Breast epithelium (tissue), 3 donors: ENCODE measurements at regions not wholly inside any gene's neighbourhood (a gene's known extent, or its start where the extent isn't known, plus 50 kb on each side); places are given as distances from the start of the nearest gene placed in this dataset.

Experiments used
- CTCF ChIP-seq, 3 donors: fragments of 450-650 bp; IDR thresholded peaks; one replicate each; pipeline ENCODE4 v1.5.1; 2016 to 2017; ENCODE audit warnings: antibody characterized with exemption in 3 of 3, mild to moderate bottlenecking in 3 of 3, moderate library complexity in 3 of 3
- POLR2A ChIP-seq: fragments of 450-650 bp; IDR thresholded peaks from one replicate; pipeline ENCODE4 v1.6.1; 2016; ENCODE audit warnings: antibody characterized with exemption, mild to moderate bottlenecking, moderate library complexity
- POLR2AphosphoS5 ChIP-seq, 3 donors: sonication (generic); formaldehyde crosslinking; IDR thresholded peaks; one replicate each; pipeline ENCODE4 v1.6.1; 2017; ENCODE audit warnings: antibody characterized with exemption in 3 of 3

GRCh38 chr12:91793676-91794075, 352.0 kb downstream of the BTG1 start:
- no peak for TF ChIP-seq CTCF (IDR thresholded peaks at IDR 0.05)
- no peak for TF ChIP-seq POLR2AphosphoS5 (IDR thresholded peaks at IDR 0.05)
- no peak for TF ChIP-seq POLR2A
